PC-3 (cell line): ENCODE measurements at regions not wholly inside any gene's neighbourhood (a gene's known extent, or its start where the extent isn't known, plus 50 kb on each side); places are given as distances from the start of the nearest gene placed in this dataset.

Source experiments
- EZH2 ChIP-seq: fragments of 300-600 bp; sonication (generic); IDR thresholded peaks from one replicate; pipeline ENCODE4 v1.6.1; 2017; ENCODE audit warnings: antibody characterized with exemption, mild to moderate bottlenecking, low read length; ENCODE audit not compliant: unreplicated experiment
- EZH2phosphoT487 ChIP-seq: fragments of 300-600 bp; sonication (generic); IDR thresholded peaks from 2 replicates; pipeline ENCODE4 v1.6.1; 2018; ENCODE audit warnings: mild to moderate bottlenecking, antibody characterized with exemption, low read length, borderline replicate concordance
- TF ChIP-seq, protein P1 (sequence below): fragments of 300-600 bp; sonication (generic); conservative IDR thresholded peaks from 2 replicates; pipeline ENCODE4 v1.5.1; 2017; ENCODE audit warnings: antibody characterized with exemption, low read depth, mild to moderate bottlenecking, low read length

DNA sequence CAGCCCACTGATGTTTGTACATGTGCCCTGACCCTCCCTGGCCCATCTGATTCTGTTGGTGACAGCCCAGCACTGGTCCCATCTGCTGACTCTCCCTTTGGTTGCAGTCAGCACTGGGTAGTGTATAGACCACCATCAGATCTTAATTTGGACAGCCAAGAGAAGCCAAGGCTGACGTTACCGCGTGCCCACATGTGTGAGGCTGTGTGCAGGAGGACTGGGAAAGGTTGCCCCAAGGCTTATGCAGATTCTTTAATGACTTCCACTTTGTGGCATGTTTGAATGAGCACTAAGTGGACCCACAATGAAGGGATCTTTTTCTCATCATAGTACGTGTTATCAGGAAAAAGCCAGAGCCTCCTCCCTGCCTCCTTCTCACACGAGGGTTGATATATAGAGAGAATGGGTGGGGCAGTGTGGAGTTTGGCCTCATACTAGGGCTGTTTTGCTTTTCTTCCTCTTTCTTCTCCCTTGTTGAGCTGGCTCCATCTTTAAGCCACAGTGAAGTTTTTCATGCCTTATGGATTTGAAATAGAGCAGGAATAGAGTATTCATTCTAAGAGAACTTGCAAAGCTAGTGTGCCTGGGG is 93.5 kb downstream of the NAV1 start:
- TF ChIP-seq, protein P1, sequence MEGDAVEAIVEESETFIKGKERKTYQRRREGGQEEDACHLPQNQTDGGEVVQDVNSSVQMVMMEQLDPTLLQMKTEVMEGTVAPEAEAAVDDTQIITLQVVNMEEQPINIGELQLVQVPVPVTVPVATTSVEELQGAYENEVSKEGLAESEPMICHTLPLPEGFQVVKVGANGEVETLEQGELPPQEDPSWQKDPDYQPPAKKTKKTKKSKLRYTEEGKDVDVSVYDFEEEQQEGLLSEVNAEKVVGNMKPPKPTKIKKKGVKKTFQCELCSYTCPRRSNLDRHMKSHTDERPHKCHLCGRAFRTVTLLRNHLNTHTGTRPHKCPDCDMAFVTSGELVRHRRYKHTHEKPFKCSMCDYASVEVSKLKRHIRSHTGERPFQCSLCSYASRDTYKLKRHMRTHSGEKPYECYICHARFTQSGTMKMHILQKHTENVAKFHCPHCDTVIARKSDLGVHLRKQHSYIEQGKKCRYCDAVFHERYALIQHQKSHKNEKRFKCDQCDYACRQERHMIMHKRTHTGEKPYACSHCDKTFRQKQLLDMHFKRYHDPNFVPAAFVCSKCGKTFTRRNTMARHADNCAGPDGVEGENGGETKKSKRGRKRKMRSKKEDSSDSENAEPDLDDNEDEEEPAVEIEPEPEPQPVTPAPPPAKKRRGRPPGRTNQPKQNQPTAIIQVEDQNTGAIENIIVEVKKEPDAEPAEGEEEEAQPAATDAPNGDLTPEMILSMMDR = no peak
- no peak for TF ChIP-seq EZH2
- no peak for TF ChIP-seq EZH2phosphoT487
